Thyroid gland (tissue), 4 donors: ENCODE measurements at regions not wholly inside any gene's neighbourhood (a gene's known extent, or its start where the extent isn't known, plus 50 kb on each side); places are given as distances from the start of the nearest gene placed in this dataset.

ENCODE experiments used
- DNase-seq, 2 donors: peaks; one replicate each; pipeline ENCODE4 v3.0.0-alpha.2; 2019
- H3K27ac ChIP-seq, 3 donors: fragments of 200-600 bp; sonication (generic); 1 replicate in 2 of 3; 2 replicates in 1 of 3; pipeline ENCODE4 v1.5.1; 2016 to 2019; ENCODE audit warnings: mild to moderate bottlenecking in 1 of 3, moderate library complexity in 1 of 3
- H3K27me3 ChIP-seq: fragments of 200-600 bp; sonication (generic); one replicate; pipeline ENCODE4 v1.5.1; 2019
- H3K36me3 ChIP-seq, 2 donors: fragments of 200-600 bp; sonication (generic); one replicate each; pipeline ENCODE4 v1.5.1; 2016 to 2019
- H3K4me1 ChIP-seq, 2 donors: fragments of 200-600 bp; sonication (generic); one replicate each; pipeline ENCODE4 v1.5.1; 2017 to 2019
- H3K4me3 ChIP-seq, 3 donors: fragments of 200-600 bp; sonication (generic); replicated peaks in 1 of 3; 1 replicate in 2 of 3; 2 replicates in 1 of 3; pipeline ENCODE4 v1.5.1; 2016; ENCODE audit warnings: mild to moderate bottlenecking in 1 of 3
- H3K9me3 ChIP-seq: fragments of 200-600 bp; sonication (generic); one replicate; pipeline ENCODE4 v1.5.1; 2017
- POLR2A ChIP-seq, 2 donors: fragments of 450-650 bp; IDR thresholded peaks; one replicate each; pipeline ENCODE4 v1.6.1; 2017; ENCODE audit warnings: antibody characterized with exemption in 2 of 2, mild to moderate bottlenecking in 2 of 2, moderate library complexity in 1 of 2
- WGBS, 2 donors: methylation state at CpG; one replicate each; pipeline ENCODE4 v1.1.5; 2017; 5-methylcytosine and 5-hydroxymethylcytosine counted together
- intact Hi-C: fragments of 100-400 bp; cut with DNase I; formaldehyde crosslinking; loops from one replicate; pipeline ENCODE4 v1.15.1; 2023
- TF ChIP-seq, protein P1 (sequence below), 6 experiments: fragments of 200-600 bp in 3 of 6; fragments of 450-650 bp in 3 of 6; sonication (generic) in 3 of 6; IDR thresholded peaks; one replicate each; pipeline ENCODE4 v1.5.1; 2016 to 2019; ENCODE audit warnings: antibody characterized with exemption in 6 of 6, mild to moderate bottlenecking in 2 of 6, inconsistent platforms in 1 of 6, moderate library complexity in 1 of 6

- Histone ChIP-seq H3K9me3 (no peaks in the 10 kb centered on the region), H3K4me1 (no peaks in the 10 kb centered on the region), H3K4me3 (no peak overlapping the region), H3K36me3 (no peaks in the 10 kb centered on the region), H3K27me3 (no peaks in the 10 kb centered on the region), H3K27ac (no peak overlapping the region)
- WGBS, 2 donors = 88 to 92% methylated on average over 7 of the region's 7 CpGs
- intact Hi-C loops = no loop called here
- no peak for TF ChIP-seq POLR2A (IDR thresholded peaks at IDR 0.05)
- TF ChIP-seq, protein P1, sequence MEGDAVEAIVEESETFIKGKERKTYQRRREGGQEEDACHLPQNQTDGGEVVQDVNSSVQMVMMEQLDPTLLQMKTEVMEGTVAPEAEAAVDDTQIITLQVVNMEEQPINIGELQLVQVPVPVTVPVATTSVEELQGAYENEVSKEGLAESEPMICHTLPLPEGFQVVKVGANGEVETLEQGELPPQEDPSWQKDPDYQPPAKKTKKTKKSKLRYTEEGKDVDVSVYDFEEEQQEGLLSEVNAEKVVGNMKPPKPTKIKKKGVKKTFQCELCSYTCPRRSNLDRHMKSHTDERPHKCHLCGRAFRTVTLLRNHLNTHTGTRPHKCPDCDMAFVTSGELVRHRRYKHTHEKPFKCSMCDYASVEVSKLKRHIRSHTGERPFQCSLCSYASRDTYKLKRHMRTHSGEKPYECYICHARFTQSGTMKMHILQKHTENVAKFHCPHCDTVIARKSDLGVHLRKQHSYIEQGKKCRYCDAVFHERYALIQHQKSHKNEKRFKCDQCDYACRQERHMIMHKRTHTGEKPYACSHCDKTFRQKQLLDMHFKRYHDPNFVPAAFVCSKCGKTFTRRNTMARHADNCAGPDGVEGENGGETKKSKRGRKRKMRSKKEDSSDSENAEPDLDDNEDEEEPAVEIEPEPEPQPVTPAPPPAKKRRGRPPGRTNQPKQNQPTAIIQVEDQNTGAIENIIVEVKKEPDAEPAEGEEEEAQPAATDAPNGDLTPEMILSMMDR (IDR thresholded peaks at IDR 0.05) = no peak
- DNase-seq = no peak
These were observed 466.9 kb downstream of the ENC1 start for GRCh38 chr5:74173665-74174064.

DNA sequence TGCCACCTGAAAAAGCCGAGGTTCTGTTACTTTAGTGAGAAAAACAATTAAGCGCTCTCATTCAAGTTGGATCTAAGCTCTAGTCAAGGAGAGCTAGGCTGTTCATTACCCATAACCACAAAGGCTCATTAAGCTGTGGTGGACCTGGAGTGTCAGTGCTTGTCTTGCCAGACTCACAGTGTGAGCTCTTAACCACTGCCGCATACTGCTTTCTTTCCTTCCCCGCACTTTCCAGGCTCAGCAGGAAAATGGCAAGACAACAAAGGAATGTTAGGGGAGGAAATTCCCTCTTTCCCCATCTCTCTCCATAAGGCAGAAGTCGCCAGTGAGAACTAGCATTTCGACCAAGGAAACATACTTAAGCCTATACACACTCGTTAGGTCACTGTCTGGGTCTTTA, 467.3 kb downstream of the ENC1 start:
- Histone ChIP-seq H3K27me3 (no peaks in the 10 kb centered on the region), H3K36me3 (no peaks in the 10 kb centered on the region), H3K27ac (no peak overlapping the region), H3K9me3 (no peaks in the 10 kb centered on the region), H3K4me1 (no peaks in the 10 kb centered on the region), H3K4me3 (no peak overlapping the region)
- WGBS, 2 donors = 81 to 84% methylated on average over 7 of the region's 7 CpGs
- intact Hi-C loops = no loop called here
- TF ChIP-seq, protein P1 (IDR thresholded peaks at IDR 0.05) = no peak
- TF ChIP-seq POLR2A (IDR thresholded peaks at IDR 0.05) = no peak
- no peak for DNase-seq

DNA sequence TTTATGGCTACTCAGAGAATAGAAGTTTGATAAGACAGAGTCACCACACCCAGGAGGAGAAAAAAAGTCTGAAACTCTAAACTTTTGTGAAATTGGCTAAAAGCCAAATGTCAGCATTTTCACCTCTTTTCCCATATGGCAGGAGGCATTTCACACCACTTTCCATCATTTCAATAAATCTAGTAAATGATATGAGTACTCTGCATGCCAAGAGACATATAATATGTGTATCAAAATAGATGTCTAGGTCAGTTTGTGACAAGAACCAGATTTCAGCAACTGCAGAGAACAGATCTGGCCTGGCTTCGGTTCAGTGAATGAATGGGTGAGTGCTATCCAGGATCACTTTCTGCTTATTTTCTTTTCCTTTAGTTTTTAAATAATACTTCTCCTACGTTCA, 470.8 kb downstream of the ENC1 start:
- no peak for DNase-seq
- no peaks in the 10 kb centered on the region for H3K36me3 ChIP-seq
- TF ChIP-seq, protein P1 (IDR thresholded peaks at IDR 0.05) = no peak
- TF ChIP-seq POLR2A (IDR thresholded peaks at IDR 0.05) = no peak
- WGBS, 2 donors = 90% methylated on average over 2 of the region's 2 CpGs
- H3K27me3 ChIP-seq = no peaks in the 10 kb centered on the region
- intact Hi-C loops = no loop called here
- H3K4me3 ChIP-seq = no peak overlapping the region
- H3K4me1 ChIP-seq = no peaks in the 10 kb centered on the region
- no peaks in the 10 kb centered on the region for H3K9me3 ChIP-seq
- H3K27ac ChIP-seq = no peak overlapping the region

GRCh38 chr5:74167930-74168315, 472.6 kb downstream of the ENC1 start:
- DNase-seq = no peak
- H3K27ac ChIP-seq = no peak overlapping the region
- H3K27me3 ChIP-seq = no peaks in the 10 kb centered on the region
- H3K36me3 ChIP-seq = no peaks in the 10 kb centered on the region
- no peaks in the 10 kb centered on the region for H3K9me3 ChIP-seq
- TF ChIP-seq, protein P1 (IDR thresholded peaks at IDR 0.05) = no peak
- TF ChIP-seq POLR2A (IDR thresholded peaks at IDR 0.05) = no peak
- H3K4me1 ChIP-seq = no peaks in the 10 kb centered on the region
- intact Hi-C loops = no loop called here
- WGBS, 2 donors = 90 to 95% methylated on average over 4 of the region's 4 CpGs
- H3K4me3 ChIP-seq = no peak overlapping the region

DNA sequence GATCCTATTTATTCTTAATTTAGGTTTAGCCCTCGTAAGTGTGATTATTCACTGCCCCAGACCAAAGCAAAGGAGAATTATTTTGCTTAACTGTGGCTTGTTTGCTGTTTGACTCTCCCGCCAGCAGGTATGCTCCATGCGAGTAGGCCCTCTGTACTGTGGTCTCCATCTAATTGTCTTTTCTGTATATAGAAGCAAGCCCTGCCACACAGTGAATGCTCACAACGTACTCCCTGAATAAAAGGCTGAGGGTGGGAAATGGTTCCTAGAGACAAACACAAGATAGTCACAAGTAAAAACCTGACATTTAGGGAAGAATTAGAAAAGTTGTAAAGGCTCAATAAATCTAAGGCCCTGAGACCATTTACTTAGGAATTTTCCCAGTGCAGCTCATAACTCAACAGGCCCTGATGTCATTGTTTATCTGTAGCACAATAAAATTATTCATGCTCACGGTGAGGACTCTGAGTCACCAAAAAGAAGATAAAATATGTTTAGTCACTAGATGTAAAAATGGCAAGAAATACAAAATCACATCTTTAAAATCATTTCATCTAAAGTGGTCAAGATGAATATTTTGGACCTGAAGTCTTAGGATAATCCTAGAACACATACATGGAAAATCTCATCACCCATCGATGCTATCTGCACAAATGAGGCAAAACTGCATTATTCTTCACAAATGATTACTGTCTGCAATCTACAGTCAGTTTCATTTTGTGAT, 473.2 kb downstream of the ENC1 start:
- Histone ChIP-seq H3K4me3 (no peak overlapping the region), H3K27ac (no peak overlapping the region), H3K4me1 (no peaks in the 10 kb centered on the region), H3K27me3 (no peaks in the 10 kb centered on the region), H3K36me3 (no peaks in the 10 kb centered on the region), H3K9me3 (no peaks in the 10 kb centered on the region)
- intact Hi-C loops = no loop called here
- WGBS, 2 donors = 85 to 91% methylated on average over 6 of the region's 6 CpGs
- no peak for DNase-seq
- TF ChIP-seq POLR2A (IDR thresholded peaks at IDR 0.05) = no peak
- TF ChIP-seq, protein P1 (IDR thresholded peaks at IDR 0.05) = no peak
